ENCODE measurements at regions not wholly inside any gene's neighbourhood (a gene's known extent, or its start where the extent isn't known, plus 50 kb on each side); places are given as distances from the start of the nearest gene placed in this dataset.

DNA sequence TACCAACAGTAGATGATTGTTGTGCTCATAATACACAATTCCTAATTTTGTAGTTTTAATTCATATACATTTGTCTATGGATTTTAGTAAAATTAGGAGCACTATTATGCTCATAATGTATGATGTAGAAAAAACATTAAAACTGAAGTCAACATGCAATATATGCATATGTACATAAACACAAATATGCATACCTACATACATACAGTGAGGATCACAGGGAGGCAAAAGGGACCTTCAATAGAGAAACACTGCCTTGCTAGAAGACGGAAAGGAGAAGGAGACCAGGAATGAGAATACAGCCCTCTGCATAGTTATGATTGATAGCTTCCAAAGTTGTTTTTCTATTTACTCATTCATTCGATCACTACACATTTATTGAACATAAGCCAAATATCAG is 606.5 kb downstream of the LMO4 start:
- TF ChIP-seq ZFP30 (CRISPR knock-in tag; IDR thresholded peaks at IDR 0.05) (no peak), SNAI2 (CRISPR knock-in tag; IDR thresholded peaks at IDR 0.05) (no peak), PPARA (CRISPR knock-in tag; IDR thresholded peaks at IDR 0.05; ENCODE audit: borderline replicate concordance) (no peak), OSR1 (CRISPR knock-in tag; IDR thresholded peaks at IDR 0.05) (no peak), ZNF565 (CRISPR knock-in tag; conservative IDR thresholded peaks at IDR 0.05; ENCODE audit: low read depth) (no peak), ZC3H10 (CRISPR knock-in tag; IDR thresholded peaks at IDR 0.05) (no peak), TOX (CRISPR knock-in tag; IDR thresholded peaks at IDR 0.05; ENCODE audit: borderline replicate concordance) (no peak), RARB (CRISPR knock-in tag; IDR thresholded peaks at IDR 0.05) (no peak), ZFP3 (CRISPR knock-in tag; IDR thresholded peaks at IDR 0.05) (no peak), GLIS3 (CRISPR knock-in tag; IDR thresholded peaks at IDR 0.05) (no peak)
- TF ChIP-seq, protein P1, sequence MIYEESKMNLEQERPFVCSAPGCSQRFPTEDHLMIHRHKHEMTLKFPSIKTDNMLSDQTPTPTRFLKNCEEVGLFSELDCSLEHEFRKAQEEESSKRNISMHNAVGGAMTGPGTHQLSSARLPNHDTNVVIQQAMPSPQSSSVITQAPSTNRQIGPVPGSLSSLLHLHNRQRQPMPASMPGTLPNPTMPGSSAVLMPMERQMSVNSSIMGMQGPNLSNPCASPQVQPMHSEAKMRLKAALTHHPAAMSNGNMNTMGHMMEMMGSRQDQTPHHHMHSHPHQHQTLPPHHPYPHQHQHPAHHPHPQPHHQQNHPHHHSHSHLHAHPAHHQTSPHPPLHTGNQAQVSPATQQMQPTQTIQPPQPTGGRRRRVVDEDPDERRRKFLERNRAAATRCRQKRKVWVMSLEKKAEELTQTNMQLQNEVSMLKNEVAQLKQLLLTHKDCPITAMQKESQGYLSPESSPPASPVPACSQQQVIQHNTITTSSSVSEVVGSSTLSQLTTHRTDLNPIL (CRISPR knock-in tag; IDR thresholded peaks at IDR 0.05; ENCODE audit: low read depth): no peak
- TF ChIP-seq, protein P2, sequence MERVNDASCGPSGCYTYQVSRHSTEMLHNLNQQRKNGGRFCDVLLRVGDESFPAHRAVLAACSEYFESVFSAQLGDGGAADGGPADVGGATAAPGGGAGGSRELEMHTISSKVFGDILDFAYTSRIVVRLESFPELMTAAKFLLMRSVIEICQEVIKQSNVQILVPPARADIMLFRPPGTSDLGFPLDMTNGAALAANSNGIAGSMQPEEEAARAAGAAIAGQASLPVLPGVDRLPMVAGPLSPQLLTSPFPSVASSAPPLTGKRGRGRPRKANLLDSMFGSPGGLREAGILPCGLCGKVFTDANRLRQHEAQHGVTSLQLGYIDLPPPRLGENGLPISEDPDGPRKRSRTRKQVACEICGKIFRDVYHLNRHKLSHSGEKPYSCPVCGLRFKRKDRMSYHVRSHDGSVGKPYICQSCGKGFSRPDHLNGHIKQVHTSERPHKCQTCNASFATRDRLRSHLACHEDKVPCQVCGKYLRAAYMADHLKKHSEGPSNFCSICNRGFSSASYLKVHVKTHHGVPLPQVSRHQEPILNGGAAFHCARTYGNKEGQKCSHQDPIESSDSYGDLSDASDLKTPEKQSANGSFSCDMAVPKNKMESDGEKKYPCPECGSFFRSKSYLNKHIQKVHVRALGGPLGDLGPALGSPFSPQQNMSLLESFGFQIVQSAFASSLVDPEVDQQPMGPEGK (CRISPR knock-in tag; IDR thresholded peaks at IDR 0.05; ENCODE audit: borderline replicate concordance): no peak
- TF ChIP-seq, protein P3, sequence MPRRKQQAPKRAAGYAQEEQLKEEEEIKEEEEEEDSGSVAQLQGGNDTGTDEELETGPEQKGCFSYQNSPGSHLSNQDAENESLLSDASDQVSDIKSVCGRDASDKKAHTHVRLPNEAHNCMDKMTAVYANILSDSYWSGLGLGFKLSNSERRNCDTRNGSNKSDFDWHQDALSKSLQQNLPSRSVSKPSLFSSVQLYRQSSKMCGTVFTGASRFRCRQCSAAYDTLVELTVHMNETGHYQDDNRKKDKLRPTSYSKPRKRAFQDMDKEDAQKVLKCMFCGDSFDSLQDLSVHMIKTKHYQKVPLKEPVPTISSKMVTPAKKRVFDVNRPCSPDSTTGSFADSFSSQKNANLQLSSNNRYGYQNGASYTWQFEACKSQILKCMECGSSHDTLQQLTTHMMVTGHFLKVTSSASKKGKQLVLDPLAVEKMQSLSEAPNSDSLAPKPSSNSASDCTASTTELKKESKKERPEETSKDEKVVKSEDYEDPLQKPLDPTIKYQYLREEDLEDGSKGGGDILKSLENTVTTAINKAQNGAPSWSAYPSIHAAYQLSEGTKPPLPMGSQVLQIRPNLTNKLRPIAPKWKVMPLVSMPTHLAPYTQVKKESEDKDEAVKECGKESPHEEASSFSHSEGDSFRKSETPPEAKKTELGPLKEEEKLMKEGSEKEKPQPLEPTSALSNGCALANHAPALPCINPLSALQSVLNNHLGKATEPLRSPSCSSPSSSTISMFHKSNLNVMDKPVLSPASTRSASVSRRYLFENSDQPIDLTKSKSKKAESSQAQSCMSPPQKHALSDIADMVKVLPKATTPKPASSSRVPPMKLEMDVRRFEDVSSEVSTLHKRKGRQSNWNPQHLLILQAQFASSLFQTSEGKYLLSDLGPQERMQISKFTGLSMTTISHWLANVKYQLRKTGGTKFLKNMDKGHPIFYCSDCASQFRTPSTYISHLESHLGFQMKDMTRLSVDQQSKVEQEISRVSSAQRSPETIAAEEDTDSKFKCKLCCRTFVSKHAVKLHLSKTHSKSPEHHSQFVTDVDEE (CRISPR knock-in tag; IDR thresholded peaks at IDR 0.05): no peak
